GM23338 (cell line): ENCODE measurements at regions not wholly inside any gene's neighbourhood (a gene's known extent, or its start where the extent isn't known, plus 50 kb on each side); places are given as distances from the start of the nearest gene placed in this dataset.

Experiments
- ATAC-seq: fragments of 200-7000 bp; cut with Tn5 transposase; 3 replicates; pipeline ENCODE4 v1.9.1; 2020
- DNase-seq: peaks from one replicate; pipeline ENCODE4 v3.0.0-alpha.2; 2015; ENCODE audit warnings: low spot score
- H2AFZ ChIP-seq: fragments of 200-600 bp; sonication (generic); 2 replicates; pipeline ENCODE4 v1.8.0; 2016; ENCODE audit warnings: antibody characterized with exemption, mild to moderate bottlenecking, moderate library complexity
- H3F3A ChIP-seq: fragments of 200-600 bp; sonication (generic); replicated peaks from 2 replicates; pipeline ENCODE4 v1.8.0; 2017; ENCODE audit warnings: antibody characterized with exemption, mixed run types, low read depth
- H3K27ac ChIP-seq: fragments of 200-600 bp; sonication (generic); 2 replicates; pipeline ENCODE4 v1.6.1; 2016; ENCODE audit warnings: low read depth
- H3K27me3 ChIP-seq: fragments of 200-600 bp; sonication (generic); 2 replicates; pipeline ENCODE4 v1.8.0; 2016; ENCODE audit warnings: mild to moderate bottlenecking, mixed run types, moderate library complexity; ENCODE audit not compliant: insufficient read depth
- H3K36me3 ChIP-seq: fragments of 200-600 bp; sonication (generic); 2 replicates; pipeline ENCODE4 v1.8.0; 2016; ENCODE audit warnings: mild to moderate bottlenecking; ENCODE audit not compliant: insufficient read depth
- H3K4me1 ChIP-seq: fragments of 200-600 bp; sonication (generic); 2 replicates; pipeline ENCODE4 v1.8.0; 2016; ENCODE audit warnings: mild to moderate bottlenecking, moderate library complexity; ENCODE audit not compliant: insufficient read depth
- H3K4me2 ChIP-seq: fragments of 200-600 bp; sonication (generic); 2 replicates; pipeline ENCODE4 v1.7.1; 2017; ENCODE audit warnings: mixed run types
- H3K4me3 ChIP-seq: fragments of 200-600 bp; sonication (generic); 2 replicates; pipeline ENCODE4 v1.6.1; 2016; ENCODE audit warnings: mixed run types
- H3K79me2 ChIP-seq: fragments of 200-600 bp; sonication (generic); replicated peaks from 2 replicates; pipeline ENCODE4 v1.8.0; 2017; ENCODE audit warnings: mild to moderate bottlenecking; ENCODE audit not compliant: insufficient read depth
- H3K9me2 ChIP-seq: fragments of 200-600 bp; sonication (generic); 2 replicates; pipeline ENCODE4 v1.8.0; 2017; ENCODE audit not compliant: insufficient read depth
- H4K20me1 ChIP-seq: fragments of 200-600 bp; sonication (generic); replicated peaks from 2 replicates; pipeline ENCODE4 v1.8.0; 2017; ENCODE audit warnings: mild to moderate bottlenecking; ENCODE audit not compliant: insufficient read depth
- H3K27ac Mint-ChIP-seq: 2 replicates; pipeline ENCODE4 v1.8.0; 2020; ENCODE audit warnings: inconsistent platforms, mild to moderate bottlenecking, moderate library complexity, mixed read lengths
- H3K27me3 Mint-ChIP-seq: 3 replicates; pipeline ENCODE4 v1.8.0; 2022; ENCODE audit warnings: low read depth, mild to moderate bottlenecking, moderate library complexity, mixed read lengths, inconsistent platforms; ENCODE audit not compliant: insufficient read depth, poor library complexity
- H3K36me3 Mint-ChIP-seq: 3 replicates; pipeline ENCODE4 v1.8.0; 2021; ENCODE audit warnings: low read depth, mild to moderate bottlenecking, inconsistent platforms, moderate library complexity, mixed read lengths
- H3K4me1 Mint-ChIP-seq: 3 replicates; pipeline ENCODE4 v1.8.0; 2020; ENCODE audit warnings: mild to moderate bottlenecking, inconsistent platforms, mixed read lengths
- H3K4me3 Mint-ChIP-seq: 3 replicates; pipeline ENCODE4 v1.8.0; 2021; ENCODE audit warnings: moderate library complexity, mild to moderate bottlenecking, inconsistent platforms, mixed read lengths
- H3K9me3 Mint-ChIP-seq: 3 replicates; pipeline ENCODE4 v1.8.0; 2020; ENCODE audit warnings: moderate library complexity, mild to moderate bottlenecking, inconsistent platforms, mixed read lengths
- CREB1 ChIP-seq: fragments of 250-450 bp; sonication (Bioruptor Pico); IDR thresholded peaks from 2 replicates; pipeline ENCODE4 v1.5.0; 2020; ENCODE audit warnings: low read depth, mild to moderate bottlenecking, moderate library complexity
- CTCF ChIP-seq, 2 experiments: fragments of 200-600 bp in 1 of 2; sonication (generic) in 1 of 2; conservative IDR thresholded peaks; 2 replicates each; pipeline versions ENCODE4 v1.5.1 to v1.6.1; 2016 to 2017; ENCODE audit warnings: antibody characterized with exemption in 2 of 2, low read depth in 2 of 2, mild to moderate bottlenecking in 2 of 2, moderate library complexity in 1 of 2
- ETS1 ChIP-seq: IDR thresholded peaks from 2 replicates; pipeline ENCODE4 v1.6.1; 2016; ENCODE audit warnings: antibody characterized with exemption
- EZH2 ChIP-seq: fragments of 200-600 bp; sonication (generic); IDR thresholded peaks from one replicate; pipeline ENCODE4 v1.8.0; 2017; ENCODE audit warnings: antibody characterized with exemption, mild to moderate bottlenecking, low read depth; ENCODE audit not compliant: unreplicated experiment
- EZH2phosphoT487 ChIP-seq: fragments of 200-600 bp; sonication (generic); IDR thresholded peaks from one replicate; pipeline ENCODE4 v1.8.1; 2018; ENCODE audit warnings: antibody characterized with exemption; ENCODE audit not compliant: unreplicated experiment
- POLR2AphosphoS5 ChIP-seq: IDR thresholded peaks from 2 replicates; pipeline ENCODE4 v1.6.1; 2016; ENCODE audit warnings: antibody characterized with exemption, low read depth
- REST ChIP-seq: IDR thresholded peaks from one replicate; pipeline ENCODE4 v1.6.1; 2018; ENCODE audit warnings: antibody characterized with exemption; ENCODE audit not compliant: unreplicated experiment
- ZNF114 ChIP-seq: fragments of 250-450 bp; sonication (Bioruptor Pico); IDR thresholded peaks from 2 replicates; pipeline ENCODE4 v1.5.0; 2020; ENCODE audit warnings: mild to moderate bottlenecking, moderate library complexity
- ZNF462 ChIP-seq: fragments of 250-450 bp; sonication (Bioruptor Pico); IDR thresholded peaks from 2 replicates; pipeline ENCODE4 v1.5.0; 2020; ENCODE audit warnings: mild to moderate bottlenecking, moderate library complexity

GRCh38 chr3:157982359-157982758, 123.9 kb downstream of the SHOX2 start (continued):
- no peak for TF ChIP-seq REST
- no peak for TF ChIP-seq EZH2phosphoT487

GRCh38 chr3:157981819-157982218, 124.4 kb downstream of the SHOX2 start:
- H3K27me3 ChIP-seq, result no peaks in the 10 kb centered on the region
- H3K27me3 Mint-ChIP-seq, result peaks cover 2% of the 10 kb centered on the region
- H3K4me2 ChIP-seq, result no peak overlapping the region
- H3K4me1 ChIP-seq, result no peaks in the 10 kb centered on the region
- no peak overlapping the region for H2AFZ ChIP-seq
- H3K4me3 Mint-ChIP-seq, result no peak overlapping the region
- H3K4me3 ChIP-seq, result no peak overlapping the region
- no peaks in the 10 kb centered on the region for H3K9me2 ChIP-seq
- H3K79me2 ChIP-seq, result no peaks in the 10 kb centered on the region
- ATAC-seq (no peak), DNase-seq (no peak)
- H3K36me3 Mint-ChIP-seq, result no peaks in the 10 kb centered on the region
- no peaks in the 10 kb centered on the region for H4K20me1 ChIP-seq
- no peaks in the 10 kb centered on the region for H3K4me1 Mint-ChIP-seq
- no peaks in the 10 kb centered on the region for H3K36me3 ChIP-seq
- no peak overlapping the region for H3K27ac ChIP-seq
- no peaks in the 10 kb centered on the region for H3K9me3 Mint-ChIP-seq
- H3K27ac Mint-ChIP-seq, result no peak overlapping the region
- H3F3A ChIP-seq, result no peaks in the 10 kb centered on the region
- TF ChIP-seq CTCF (conservative IDR thresholded peaks at IDR 0.05; ENCODE audit: low read depth in 2 of 2) (no peak), ZNF462 (CRISPR knock-in tag) (no peak), EZH2 (no peak), REST (no peak), ETS1 (no peak), ZNF114 (CRISPR knock-in tag) (no peak), CREB1 (CRISPR knock-in tag) (no peak), POLR2AphosphoS5 (no peak)
